ENCODE measurements at regions not wholly inside any gene's neighbourhood (a gene's known extent, or its start where the extent isn't known, plus 50 kb on each side); places are given as distances from the start of the nearest gene placed in this dataset.

- no peak for TF ChIP-seq MAX (CRISPR knock-in tag; IDR thresholded peaks at IDR 0.05)
- TF ChIP-seq SP1 (CRISPR knock-in tag; conservative IDR thresholded peaks at IDR 0.05), result no peak
These were observed 187.7 kb downstream of the PHETA1 start for GRCh38 chr12:111181143-111181726.
